Hindlimb muscle (tissue), 1 donor: ENCODE measurements at regions not wholly inside any gene's neighbourhood (a gene's known extent, or its start where the extent isn't known, plus 50 kb on each side); places are given as distances from the start of the nearest gene placed in this dataset.

Source experiments
- DNase-seq: peaks from one replicate; pipeline ENCODE4 v3.0.0-alpha.2; 2013

- no peak for DNase-seq
These were observed 69.4 kb upstream of the STXBP5L start for GRCh38 chr3:120838441-120839091.

DNA sequence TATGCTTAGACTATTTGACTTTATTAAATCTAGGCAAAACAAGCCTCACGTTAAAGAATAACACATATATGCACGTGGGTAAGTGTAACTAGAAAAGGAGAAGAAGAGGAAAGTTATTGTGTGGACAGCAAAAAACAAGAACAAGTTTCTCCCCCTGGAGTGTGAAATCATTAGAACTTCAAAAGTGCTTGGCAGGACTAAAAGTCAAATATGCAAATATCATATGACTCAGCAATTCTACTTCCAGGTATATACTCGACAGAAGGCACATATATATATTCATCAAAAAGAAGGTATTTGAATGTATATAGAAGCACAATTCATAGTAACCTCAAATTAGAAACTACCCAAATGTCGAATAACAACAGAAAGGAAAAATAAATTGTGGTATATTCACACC is 68.9 kb upstream of the STXBP5L start:
- DNase-seq = no peak

GRCh38 chr3:120841264-120841663 is 66.7 kb upstream of the STXBP5L start:
- DNase-seq = no peak

DNA sequence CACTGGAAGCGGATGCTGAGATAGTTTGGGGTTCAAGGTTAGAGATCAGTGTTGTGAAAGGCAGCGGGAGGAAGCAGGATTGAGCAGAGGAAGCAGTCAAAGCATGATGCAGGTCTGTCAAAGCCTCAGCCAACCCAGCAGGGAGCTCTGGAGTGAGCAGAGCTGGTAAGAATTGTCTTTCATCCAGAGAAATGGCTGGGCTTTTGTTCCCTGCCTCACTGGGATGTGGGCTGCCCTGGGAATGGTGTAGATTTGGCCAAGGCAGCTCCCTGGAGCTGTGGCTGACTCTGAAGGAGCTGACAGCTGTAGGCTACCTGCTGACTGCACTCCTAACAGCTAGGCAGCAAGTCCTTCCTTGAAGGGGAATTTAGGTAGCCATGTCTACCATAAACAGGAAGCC is 61.9 kb upstream of the STXBP5L start:
- no peak for DNase-seq

GRCh38 chr3:120848503-120848902 is 59.5 kb upstream of the STXBP5L start:
- DNase-seq = no peak

- DNase-seq = no peak
These were observed 57.4 kb upstream of the STXBP5L start for GRCh38 chr3:120850381-120851295.

- DNase-seq = no peak
These were observed 55.6 kb upstream of the STXBP5L start for GRCh38 chr3:120852412-120852811.

DNA sequence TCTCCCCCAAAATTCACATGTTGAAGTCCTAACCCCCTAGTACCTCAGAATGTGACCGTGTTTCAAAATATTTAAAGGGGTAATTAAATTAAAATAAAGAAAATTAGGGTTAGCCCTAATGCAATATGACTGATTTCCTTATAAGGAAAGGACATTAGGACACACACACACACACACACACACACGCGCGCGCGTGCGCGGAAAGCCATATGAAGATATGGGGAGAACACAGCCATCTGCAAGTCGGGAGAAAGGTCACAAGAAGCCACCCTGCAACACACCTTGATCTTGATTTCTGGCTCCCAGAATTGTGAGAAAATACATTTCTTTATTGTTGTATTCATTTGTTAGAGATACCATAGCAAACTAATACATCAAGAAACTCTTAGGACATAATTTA is 54.6 kb upstream of the STXBP5L start:
- no peak for DNase-seq

DNA sequence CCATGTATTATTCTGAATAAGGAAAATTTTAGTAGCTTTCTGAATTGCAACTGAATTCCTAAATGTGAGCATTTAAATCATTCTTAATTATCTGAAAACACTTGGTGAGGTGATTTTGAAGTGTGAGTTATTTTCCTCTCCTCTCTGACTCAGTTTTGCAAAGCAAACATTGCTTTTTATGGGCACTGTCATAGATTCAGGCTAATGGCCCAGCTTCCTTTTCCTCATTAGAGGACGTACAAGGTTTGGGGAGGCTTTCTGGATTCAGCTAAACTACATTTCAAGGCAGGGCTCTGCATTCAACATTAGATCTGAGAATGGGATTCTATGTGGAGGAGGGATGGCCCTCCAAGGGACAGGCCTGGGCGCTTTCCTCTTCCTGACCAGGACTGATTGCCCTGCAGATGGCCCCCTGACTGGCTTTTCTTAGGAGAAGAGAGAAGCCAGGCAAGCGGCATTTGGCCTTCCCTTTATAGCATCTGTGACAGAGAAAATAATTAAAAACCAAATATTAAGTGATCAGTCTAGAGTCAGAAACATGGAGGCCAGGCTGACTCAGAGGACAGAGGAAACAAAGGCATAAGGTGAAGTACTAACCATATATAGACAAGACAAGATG is 53.0 kb upstream of the STXBP5L start:
- no peak for DNase-seq

DNA sequence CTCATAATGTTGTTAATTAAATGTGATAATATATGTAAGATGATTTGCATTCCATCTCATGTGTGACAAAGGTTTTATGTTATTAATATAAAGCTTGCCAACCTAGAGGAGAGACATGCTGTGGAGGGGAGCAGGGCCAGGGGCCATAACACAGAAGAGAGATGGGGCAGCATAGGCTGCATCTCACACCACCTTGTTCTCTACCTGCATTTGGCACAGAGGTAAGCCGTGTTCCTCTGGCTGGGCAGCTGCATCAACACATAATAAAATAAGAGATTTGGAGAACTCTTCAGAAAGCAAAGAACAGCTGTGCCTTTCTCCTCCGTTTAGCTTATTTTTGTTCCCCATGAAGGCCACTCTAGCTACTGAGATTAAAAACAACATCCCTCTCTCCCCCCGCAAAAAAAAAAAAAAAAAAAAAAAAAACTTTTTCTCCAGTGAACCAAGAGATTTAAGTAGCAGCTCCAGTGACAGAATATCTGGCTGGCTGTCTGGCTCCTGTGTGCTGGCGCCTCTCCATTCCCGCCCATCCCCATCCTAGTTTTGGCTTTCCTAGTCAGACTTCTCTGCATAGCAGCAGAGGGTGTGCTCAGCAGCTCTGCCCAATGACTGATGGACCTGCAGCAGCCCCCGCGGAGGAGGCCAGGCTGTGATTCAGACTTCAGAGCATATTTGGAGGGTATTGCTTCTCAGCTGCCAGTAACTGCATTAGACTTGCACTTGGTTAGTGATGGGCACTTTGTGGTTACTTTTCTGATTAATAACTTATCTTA is 52.2 kb upstream of the STXBP5L start:
- DNase-seq = peak; percentile 42
